CD4-positive, alpha-beta T cell treated with Interleukin-17A for 4 hours (primary cell): ENCODE measurements at regions not wholly inside any gene's neighbourhood (a gene's known extent, or its start where the extent isn't known, plus 50 kb on each side); places are given as distances from the start of the nearest gene placed in this dataset.

ENCODE experiments used
- DNase-seq: peaks from one replicate; pipeline ENCODE4 v3.0.0-alpha.2; 2020; ENCODE audit warnings: mixed read lengths

DNA sequence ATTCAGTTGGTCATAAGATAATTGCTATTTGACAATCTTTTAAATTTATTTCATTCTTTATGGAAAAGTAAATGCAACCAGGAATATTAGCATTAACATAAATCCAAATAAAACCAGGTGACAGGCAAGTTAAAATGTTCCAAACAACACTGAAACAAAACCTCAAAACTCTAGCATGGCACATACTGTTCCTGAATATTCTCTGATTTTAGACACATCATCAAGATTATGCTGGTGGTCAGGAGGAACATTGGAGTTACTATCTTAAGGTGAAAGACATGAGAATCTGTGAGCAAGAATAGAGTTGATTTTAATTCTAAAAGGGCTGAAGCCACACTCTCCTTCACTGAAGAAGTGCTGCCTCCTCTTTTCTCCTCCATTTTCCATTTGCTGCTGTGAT, 421.0 kb upstream of the THBS1 start:
- no peak for DNase-seq

- DNase-seq = no peak
These were observed 419.8 kb upstream of the THBS1 start for GRCh38 chr15:39161096-39161495.

DNA sequence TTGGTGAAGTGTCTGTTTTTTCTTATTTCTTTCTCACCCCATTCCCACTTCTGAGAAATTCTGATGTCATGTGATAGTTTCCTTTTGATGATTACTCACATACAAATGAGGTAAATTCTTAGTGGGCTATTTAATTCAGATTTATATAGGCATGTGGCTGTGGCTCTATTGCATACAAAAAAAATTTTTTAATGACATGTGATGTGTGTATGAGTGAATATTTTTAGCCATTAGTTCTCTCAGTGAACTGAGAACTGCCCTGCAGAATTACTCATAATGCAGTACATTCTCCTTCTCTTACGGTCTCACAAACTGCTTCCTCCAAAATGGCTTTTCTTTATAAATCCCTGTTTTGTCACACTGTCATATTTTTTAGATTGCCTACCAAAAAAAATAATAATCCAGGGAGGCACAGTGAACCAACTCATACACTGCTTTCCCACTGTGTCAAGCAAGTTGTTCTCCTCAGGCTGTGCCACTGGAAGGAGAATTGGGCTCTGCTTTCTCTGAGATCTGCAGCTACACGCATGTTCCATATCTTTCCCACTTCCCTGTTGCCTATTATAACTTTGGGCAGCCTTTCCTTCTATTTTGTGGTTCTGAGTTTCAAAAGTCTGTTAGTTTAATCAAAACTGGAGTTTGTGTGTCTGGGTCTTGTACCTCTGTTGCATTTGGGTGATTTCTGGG, 415.7 kb upstream of the THBS1 start:
- DNase-seq = no peak

DNA sequence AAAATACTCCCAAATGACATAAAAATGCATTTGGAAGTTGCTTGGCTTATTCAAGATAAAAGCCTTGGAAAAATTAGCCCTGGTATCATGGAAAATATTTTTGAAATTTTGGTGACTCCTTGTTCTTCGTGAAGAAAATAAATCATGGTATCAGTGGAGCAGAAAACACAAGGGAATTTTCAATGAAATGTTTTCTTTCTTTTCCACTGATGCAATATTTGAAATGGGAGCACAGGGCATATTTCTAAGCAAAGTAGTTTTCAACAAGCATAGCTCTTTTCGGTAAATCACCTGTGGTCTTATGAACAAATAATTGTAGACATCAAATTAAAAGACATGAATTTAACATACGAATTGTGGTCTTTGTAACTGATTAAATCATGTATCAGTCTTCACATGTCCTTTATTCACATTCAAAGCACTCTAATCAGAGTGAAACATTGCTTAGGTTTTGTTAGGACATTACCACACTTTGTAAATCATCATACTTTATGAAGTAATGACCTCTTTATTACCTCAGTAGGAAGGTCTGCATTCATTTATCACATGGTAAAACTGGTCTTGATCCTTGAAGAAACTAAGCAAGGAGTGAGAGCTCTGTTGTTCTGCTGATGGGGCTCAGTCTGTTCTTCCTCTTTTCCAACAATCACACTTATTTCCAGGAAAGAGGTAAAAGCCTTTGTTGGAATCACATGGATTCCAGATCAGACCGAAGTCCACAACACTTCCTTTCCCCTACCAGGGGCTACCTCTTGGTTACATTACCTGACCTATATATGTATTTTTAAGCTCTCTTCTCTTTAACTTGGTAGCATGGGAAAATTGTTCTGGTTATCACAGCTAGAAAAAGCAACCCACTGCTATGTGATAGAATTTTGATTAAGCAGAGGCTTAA, 413.5 kb upstream of the THBS1 start:
- no peak for DNase-seq

DNA sequence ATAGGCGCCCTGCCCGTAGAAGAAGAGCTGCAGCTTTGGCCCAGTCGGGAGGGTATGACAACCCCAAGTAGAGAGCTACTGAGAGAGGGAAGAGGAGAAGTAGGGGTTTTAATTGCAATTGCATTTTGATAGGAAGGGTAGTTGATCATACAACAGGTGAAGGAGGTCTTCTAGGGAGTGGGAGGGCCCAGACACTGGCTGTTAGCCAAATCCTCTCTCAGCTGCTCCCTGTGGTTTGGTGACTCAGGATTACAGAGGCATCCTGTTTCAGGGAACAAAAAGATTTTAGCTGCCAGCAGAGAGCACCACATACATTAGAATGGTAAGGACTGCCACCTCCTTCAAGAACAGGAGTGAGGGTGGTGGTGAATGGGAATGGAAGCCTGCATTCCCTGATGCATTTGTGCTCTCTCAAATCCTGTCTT, 408.9 kb upstream of the THBS1 start:
- DNase-seq = no peak

DNA sequence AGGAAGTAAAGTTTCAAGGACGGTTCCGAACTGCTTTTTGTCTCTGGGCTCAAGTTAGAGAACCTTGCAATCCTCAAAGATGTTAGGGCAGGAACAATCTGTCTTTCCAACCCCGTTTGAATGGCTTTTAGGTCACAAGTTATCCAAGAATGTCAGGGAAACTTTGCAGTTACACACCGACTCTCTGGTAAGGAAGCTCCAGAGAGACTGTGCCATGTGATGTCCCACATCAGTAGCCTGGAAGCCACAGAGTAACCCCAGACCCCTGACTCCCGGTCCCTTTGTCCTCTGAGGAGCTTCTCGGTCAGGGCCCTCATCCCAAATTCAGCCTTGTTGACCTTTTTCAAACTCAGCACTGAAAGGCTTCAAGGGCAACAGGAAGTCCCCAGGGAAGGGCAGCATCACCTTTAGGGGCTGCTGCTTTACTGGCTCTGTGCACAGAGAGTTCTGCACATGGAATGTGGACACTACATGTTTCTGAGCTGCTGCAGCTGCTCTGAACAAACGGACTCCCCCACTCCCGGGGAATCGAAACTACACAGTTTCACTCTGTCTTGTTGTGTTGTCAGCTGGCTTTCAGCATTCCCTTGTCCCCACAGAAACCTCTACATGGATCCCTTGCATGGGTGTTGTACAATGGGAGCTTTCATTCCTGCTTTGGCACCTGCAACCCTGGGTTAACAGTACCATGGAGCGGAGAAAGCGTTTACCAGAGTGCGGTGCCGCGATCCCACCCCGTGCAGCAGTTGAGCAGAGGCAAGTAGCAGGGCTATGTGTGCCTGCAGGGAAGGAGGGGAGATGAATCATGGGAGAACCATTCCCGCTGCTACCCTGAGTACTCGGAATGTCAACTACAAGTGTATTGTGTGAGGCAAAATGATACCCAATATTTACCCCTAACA, 408.2 kb upstream of the THBS1 start:
- no peak for DNase-seq

GRCh38 chr15:39173426-39173825, 407.5 kb upstream of the THBS1 start:
- DNase-seq = no peak

DNA sequence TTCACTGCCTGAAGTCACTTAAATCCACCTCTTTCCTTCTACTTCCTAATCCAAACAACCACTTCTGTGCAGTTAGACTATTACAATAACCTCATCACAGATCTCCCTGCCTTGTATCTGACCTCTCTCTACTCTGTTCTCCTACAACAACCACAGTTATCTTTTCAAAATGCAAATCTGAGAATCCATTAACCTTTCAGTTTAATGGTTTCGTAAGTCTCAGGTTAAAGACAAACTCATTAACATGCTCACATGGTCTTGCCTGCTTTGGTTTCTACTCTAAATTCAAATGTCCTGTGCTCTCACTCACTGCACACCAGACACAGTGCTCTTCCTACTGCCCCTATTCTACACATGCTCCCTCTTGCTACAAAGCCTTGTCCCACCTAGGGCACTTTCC, 406.5 kb upstream of the THBS1 start:
- no peak for DNase-seq

DNA sequence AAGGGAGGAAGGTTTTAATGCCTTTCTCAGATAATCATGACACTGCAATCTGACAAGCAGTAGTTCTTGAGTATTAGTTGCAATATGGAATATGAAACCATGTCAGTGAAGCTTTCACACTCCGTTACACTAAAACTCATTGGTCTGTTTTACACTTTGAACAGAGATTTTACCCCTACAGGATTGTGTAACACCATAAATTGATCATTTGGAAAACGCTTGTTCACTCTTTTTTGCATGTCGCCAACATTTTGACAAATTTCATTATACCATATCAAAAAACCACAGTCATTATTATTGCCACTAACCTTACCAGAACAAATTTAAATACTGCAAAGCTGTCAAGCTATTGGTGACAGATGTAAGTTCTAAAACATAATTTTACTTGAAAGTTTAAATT, 404.8 kb upstream of the THBS1 start:
- DNase-seq = no peak

GRCh38 chr15:39177561-39177960, 403.3 kb upstream of the THBS1 start:
- no peak for DNase-seq

DNA sequence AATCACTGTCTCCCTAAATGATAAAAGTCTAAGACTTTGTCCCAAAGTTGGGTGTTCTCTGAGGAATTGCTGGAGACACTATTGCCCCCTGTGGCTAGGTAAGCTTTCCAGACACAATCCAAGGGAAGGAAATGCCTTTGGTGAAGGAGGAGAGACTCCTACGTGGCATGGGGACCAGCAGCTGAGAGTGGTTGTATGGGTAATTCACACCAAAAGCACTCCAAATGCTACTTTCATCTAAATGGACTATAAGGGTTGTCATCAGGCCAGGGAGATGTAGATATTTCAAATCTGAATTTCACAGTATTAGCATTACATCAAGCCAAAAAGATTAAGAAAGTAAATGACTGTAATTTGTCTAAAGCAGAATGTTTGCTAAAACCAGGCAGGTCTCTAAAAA, 400.8 kb upstream of the THBS1 start:
- DNase-seq = no peak

DNA sequence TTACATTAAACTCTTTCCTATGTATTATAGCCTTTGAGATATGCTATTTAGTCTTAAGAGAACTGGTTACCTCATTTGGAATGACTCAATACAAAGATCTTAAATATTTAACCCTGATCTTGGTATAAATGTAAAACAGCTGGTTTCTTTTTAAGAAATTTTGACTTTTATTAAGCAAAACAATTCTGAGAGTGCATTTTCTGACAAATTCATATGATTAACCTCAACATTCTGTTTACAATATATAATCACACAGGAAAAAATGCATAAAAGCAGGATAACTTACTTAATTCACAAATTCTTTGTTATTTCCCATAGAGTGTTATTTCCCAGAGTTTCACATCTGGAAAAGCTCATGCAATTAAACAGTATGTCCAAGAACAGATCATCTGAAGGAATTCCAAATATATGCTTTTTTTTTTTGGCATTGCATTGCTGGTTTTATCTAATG, 400.4 kb upstream of the THBS1 start:
- no peak for DNase-seq

- DNase-seq = no peak
These were observed 399.7 kb upstream of the THBS1 start for GRCh38 chr15:39181056-39181747.

- DNase-seq = no peak
These were observed 398.9 kb upstream of the THBS1 start for GRCh38 chr15:39181940-39182339.

DNA sequence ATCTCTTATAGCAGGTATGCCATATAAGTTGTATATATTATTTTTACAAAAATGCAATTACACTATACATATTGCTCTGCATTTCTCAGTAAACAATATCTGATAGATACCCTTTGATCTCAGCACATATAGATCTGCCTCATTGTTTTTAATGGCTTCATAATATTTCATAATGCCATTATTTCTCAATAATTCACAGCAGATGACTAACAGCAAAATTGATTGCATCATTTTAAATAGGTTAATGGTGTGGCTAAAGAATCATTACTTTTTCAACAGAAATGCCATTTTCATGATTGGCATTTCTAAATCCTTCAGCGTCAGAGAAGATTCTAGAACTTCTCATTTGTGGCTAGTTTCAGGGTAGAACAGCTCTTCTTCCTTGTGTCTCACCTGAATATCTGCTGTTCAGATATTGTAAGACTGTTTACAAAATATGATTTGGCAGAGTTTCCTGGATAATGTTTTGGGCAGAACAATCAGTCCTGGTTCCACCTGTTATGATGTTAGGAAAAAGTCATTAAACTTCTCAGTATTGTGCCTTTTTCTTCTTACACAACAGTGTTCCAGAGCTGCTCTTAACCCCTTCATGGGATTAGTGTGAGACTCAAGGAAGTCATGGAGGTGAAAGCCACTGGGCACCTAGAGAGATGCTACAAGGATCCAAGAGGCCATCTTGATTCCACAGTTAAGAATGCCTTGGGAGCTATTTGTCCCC, 397.6 kb upstream of the THBS1 start:
- DNase-seq = no peak

DNA sequence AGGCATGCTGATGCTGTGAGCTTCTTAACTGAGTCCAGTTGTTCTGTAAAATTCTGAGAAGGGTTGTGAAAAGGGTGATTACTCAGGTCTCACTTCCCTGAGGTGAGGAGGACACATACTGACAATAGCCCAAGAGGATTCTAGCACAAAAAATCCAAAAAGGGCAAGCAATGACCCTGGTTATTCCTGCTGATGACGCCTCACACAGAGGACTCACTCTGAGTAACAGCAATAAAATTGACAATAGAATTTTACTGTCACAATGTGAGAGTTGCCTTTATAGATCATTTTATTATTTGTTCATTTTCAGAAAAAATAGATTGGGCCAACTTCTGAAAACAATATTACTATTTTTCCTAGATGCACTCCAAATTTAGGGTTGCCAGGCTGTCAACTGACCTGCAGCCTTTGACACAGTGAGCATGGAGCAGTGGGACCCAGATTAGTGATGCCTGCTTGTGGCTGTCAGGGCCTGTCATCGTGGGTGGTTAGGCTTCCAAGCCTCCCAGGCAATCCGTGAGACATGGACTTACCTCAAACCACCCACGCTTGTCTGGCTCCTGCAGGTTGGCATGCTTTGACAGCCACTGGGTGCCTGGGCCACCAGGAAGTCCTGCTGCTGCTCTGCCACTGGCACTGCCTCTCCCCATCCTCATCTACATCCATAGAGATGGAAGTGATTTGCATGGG, 396.0 kb upstream of the THBS1 start:
- no peak for DNase-seq

DNA sequence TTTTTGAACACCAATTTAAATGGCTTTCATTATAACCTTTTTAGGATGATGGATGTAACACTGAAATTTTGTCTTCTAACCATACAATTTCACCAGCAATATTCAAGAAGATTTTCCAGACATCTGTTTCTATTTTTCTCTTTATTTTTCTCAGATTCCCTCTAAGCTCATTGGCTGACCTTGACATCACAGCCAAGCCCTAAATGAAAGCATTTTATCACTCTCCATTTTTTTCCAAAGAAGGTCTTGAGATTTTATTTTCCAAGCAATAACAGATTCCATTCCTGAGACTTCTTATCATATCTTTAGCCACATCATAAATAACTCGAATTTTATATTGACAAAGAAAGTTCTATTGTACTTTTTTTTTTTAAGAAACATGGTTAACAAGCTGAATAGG, 392.6 kb upstream of the THBS1 start:
- DNase-seq = no peak

DNA sequence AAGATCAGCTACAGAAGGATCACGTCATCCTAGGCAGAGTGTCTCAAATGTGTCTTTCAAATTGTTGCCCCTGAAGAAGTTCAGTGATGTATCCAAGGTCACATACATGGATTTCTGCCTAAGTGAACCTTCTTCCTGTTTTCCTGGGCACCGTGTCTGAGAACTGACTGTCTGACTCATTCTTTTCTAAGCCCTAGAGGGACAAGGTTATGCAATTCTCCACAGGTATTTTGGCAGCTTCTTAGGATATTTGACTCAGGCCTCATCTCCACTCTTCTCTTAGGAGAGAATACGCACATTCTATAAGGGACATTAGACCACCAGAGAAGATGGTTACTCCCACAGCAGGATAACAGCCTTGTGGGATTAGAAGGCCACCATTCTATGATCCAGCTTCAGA, 391.9 kb upstream of the THBS1 start:
- DNase-seq = no peak

GRCh38 chr15:39191871-39192291, 389.0 kb upstream of the THBS1 start:
- DNase-seq = no peak

DNA sequence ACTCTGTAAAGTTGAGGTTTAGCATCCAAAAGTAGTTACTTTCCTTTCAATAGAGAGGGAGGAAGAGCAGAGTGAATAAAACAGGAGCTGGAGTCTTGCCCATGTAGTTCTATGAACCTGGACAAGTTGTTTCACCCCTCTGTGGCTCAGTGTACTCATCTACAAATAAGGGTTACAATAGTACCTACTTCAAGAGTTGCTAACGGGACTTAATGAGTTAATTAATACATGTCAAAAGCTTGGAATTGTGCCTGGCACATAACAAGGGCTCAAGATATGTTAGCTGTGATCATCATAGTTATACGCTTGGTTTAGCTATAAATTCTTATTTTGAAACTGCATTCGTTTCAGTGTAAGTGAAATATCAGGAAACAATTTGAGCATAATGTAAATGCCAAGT, 388.5 kb upstream of the THBS1 start:
- no peak for DNase-seq

DNA sequence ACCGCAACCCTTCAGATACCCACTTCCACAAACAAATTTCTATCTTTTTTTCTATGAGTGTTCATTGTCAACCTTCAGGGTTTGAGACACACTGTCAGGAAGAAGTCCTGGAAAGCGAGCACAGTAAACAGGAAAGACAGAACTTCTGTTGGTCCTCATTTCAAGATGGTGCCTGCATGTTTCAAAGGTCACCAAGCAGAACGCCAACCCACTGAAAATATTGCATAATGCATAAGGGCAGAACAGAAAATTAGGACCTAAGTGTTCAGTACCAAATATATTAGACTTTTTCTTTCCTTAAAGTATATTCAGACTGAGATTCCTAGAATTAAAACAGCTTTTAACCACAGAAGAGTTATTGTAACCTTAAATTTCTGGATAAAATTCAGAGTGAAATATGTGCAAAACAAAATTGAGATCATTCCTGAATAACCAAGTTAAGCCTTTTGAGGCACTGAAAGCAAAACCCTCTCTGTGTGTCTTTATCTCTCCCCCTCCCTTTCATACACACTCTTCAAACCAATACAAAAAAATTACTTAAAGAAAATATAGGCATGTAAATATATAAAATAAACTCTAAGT, 387.8 kb upstream of the THBS1 start:
- DNase-seq = no peak
